B cell (primary cell): ENCODE measurements at regions not wholly inside any gene's neighbourhood (a gene's known extent, or its start where the extent isn't known, plus 50 kb on each side); places are given as distances from the start of the nearest gene placed in this dataset.

Source experiments
- ATAC-seq: fragments of 200-7000 bp; cut with Tn5 transposase; one replicate; pipeline ENCODE4 v1.10.0; 2021; ENCODE audit warnings: low read depth, mild to moderate bottlenecking, moderate number of reproducible peaks, moderate library complexity
- CTCF ChIA-PET: fragments of 350-600 bp; sonication (Branson Sonifier 250); formaldehyde crosslinking; loops from one replicate; lab custom pipeline; 2021; ENCODE audit warnings: antibody characterized with exemption, inconsistent platforms; lab: Charles Lee
- POLR2A ChIA-PET: fragments of 350-600 bp; sonication (Branson Sonifier 250); formaldehyde crosslinking; loops from one replicate; lab custom pipeline; 2021; ENCODE audit warnings: antibody characterized with exemption; lab: Charles Lee
- DNase-seq: peaks from one replicate; pipeline ENCODE4 v3.0.0; 2013
- H2AFZ ChIP-seq: 2 replicates; pipeline ENCODE4 v1.6.1; 2012; ENCODE audit warnings: mild to moderate bottlenecking, low read depth, low read length; ENCODE audit not compliant: insufficient read depth, poor library complexity, severe bottlenecking
- H3K27ac ChIP-seq, 2 donors: 1 replicate in 1 of 2; 2 replicates in 1 of 2; pipeline ENCODE4 v1.5.1; 2012 to 2013; ENCODE audit warnings: low read length in 2 of 2, mild to moderate bottlenecking in 2 of 2, moderate library complexity in 1 of 2
- H3K27me3 ChIP-seq, 4 experiments: fragments of 200-600 bp in 1 of 4; sonication (generic) in 1 of 4; replicated peaks in 1 of 4; 1 replicate in 2 of 4; 2 replicates in 2 of 4; pipeline versions ENCODE4 v1.6.1 to v1.7.0; 2013 to 2016; ENCODE audit warnings: low read length in 3 of 4, mild to moderate bottlenecking in 2 of 4, mixed read lengths in 1 of 4, moderate library complexity in 1 of 4; ENCODE audit not compliant: insufficient read depth in 4 of 4, control insufficient read depth in 3 of 4; ENCODE audit errors: control extremely low read depth in 1 of 4
- H3K36me3 ChIP-seq, 2 experiments: replicated peaks in 1 of 2; 1 replicate in 1 of 2; 2 replicates in 1 of 2; pipeline versions ENCODE4 v1.6.1 to v1.7.1; 2013; ENCODE audit warnings: low read length in 1 of 2; ENCODE audit not compliant: insufficient read depth in 2 of 2, control insufficient read depth in 1 of 2; ENCODE audit errors: control extremely low read depth in 1 of 2, extremely low read depth in 1 of 2
- H3K4me1 ChIP-seq, 2 donors: fragments of 200-600 bp in 1 of 2; sonication (generic) in 1 of 2; 1 replicate in 1 of 2; 2 replicates in 1 of 2; pipeline versions ENCODE4 v1.5.1 to v1.6.1; 2013 to 2017; ENCODE audit warnings: low read length in 2 of 2; ENCODE audit not compliant: control insufficient read depth in 2 of 2, insufficient read depth in 2 of 2
- H3K4me2 ChIP-seq: replicated peaks from 2 replicates; pipeline ENCODE3; 2012; ENCODE audit warnings: mild to moderate bottlenecking, low read depth, low read length; ENCODE audit not compliant: poor library complexity, severe bottlenecking
- H3K4me3 ChIP-seq, 5 experiments: fragments of 200-600 bp in 1 of 5; sonication (generic) in 1 of 5; 1 replicate in 3 of 5; 2 replicates in 2 of 5; pipeline versions ENCODE4 v1.5.1 to v1.7.0; 2011 to 2016; ENCODE audit warnings: low read length in 4 of 5, mild to moderate bottlenecking in 4 of 5, low read depth in 2 of 5, control low read depth in 1 of 5, moderate library complexity in 1 of 5; ENCODE audit not compliant: insufficient read depth in 1 of 5; ENCODE audit errors: control extremely low read depth in 1 of 5, extremely low read depth in 1 of 5
- H3K79me2 ChIP-seq: fragments of 200-600 bp; sonication (generic); one replicate; pipeline ENCODE4 v1.6.0; 2016; ENCODE audit warnings: low read length; ENCODE audit not compliant: control insufficient read depth, insufficient read depth
- H3K9ac ChIP-seq: fragments of 200-600 bp; sonication (generic); 2 replicates; pipeline ENCODE4 v1.6.1; 2017; ENCODE audit warnings: mild to moderate bottlenecking, low read length, moderate library complexity
- H3K9me3 ChIP-seq, 3 donors: one replicate each; pipeline versions ENCODE4 v1.6.1 to v1.7.1; 2013; ENCODE audit warnings: low read length in 2 of 3; ENCODE audit not compliant: control insufficient read depth in 2 of 3, insufficient read depth in 1 of 3; ENCODE audit errors: control extremely low read depth in 1 of 3
- H4K20me1 ChIP-seq: 2 replicates; pipeline ENCODE4 v1.6.0; 2012; ENCODE audit warnings: mild to moderate bottlenecking, low read length; ENCODE audit not compliant: insufficient read depth, control insufficient read depth, poor library complexity, severe bottlenecking
- H3K27ac Mint-ChIP-seq: one replicate; pipeline ENCODE4 v1.8.0; 2021; ENCODE audit warnings: mixed read lengths
- H3K27me3 Mint-ChIP-seq: one replicate; pipeline ENCODE4 v1.8.0; 2021; ENCODE audit warnings: mixed read lengths
- H3K4me1 Mint-ChIP-seq: one replicate; pipeline ENCODE4 v1.8.0; 2021; ENCODE audit warnings: mixed read lengths
- H3K4me3 Mint-ChIP-seq: one replicate; pipeline ENCODE4 v1.8.0; 2021; ENCODE audit warnings: mixed read lengths
- H3K9me3 Mint-ChIP-seq: one replicate; pipeline ENCODE4 v1.8.0; 2022; ENCODE audit warnings: mixed read lengths; ENCODE audit not compliant: insufficient read depth
- EZH2 ChIP-seq: IDR thresholded peaks from 2 replicates; pipeline ENCODE4 v1.6.1; 2012; ENCODE audit warnings: borderline replicate concordance, low read depth, mild to moderate bottlenecking, moderate library complexity, low read length; ENCODE audit not compliant: insufficient read depth, poor library complexity, severe bottlenecking
- WGBS: methylation state at CpG from one replicate; pipeline ENCODE4 v1.1.5; 2013; ENCODE audit warnings: missing lambda C conversion rate; ENCODE audit not compliant: insufficient coverage; 5-methylcytosine and 5-hydroxymethylcytosine counted together
- intact Hi-C: fragments of 100-400 bp; cut with micrococcal nuclease; formaldehyde crosslinking; loops from one replicate; pipeline ENCODE4 v1.10.0; 2022
- TF ChIP-seq, protein P1 (sequence below): fragments of 200-600 bp; IDR thresholded peaks from one replicate; pipeline ENCODE4 v1.8.0; 2022; ENCODE audit warnings: antibody characterized with exemption, mild to moderate bottlenecking

DNA sequence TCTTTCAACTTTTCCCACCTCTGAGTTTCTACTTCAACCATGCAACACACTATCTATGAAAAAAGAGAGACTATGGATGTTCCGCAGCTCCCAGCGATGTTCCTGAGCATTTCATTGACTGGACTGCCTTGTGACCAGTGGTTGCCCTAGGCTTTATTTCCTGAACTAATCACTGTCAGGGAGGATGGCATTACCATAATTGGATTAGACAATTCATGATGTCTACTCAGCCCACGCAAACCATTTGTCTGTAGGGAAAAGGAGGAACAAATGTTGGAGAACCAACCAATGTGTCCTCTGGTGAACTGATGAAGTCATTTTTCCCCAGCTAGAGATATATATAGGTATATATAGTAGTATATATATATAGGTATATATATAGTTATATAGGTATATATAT, 229.3 kb upstream of the MCTP2 start:
- peaks cover 0 to 3% (median 0%) of the 10 kb centered on the region in 3 donors for H3K9me3 ChIP-seq
- H3K27ac ChIP-seq, result no peak overlapping the region
- H3K79me2 ChIP-seq, result no peaks in the 10 kb centered on the region
- H3K27me3 ChIP-seq, result no peaks in the 10 kb centered on the region
- H3K4me3 Mint-ChIP-seq, result no peak overlapping the region
- ChIA-PET CTCF (no interaction called here), POLR2A (no interaction called here)
- H3K4me2 ChIP-seq, result no peak overlapping the region
- peaks cover 6% of the 10 kb centered on the region for H3K27me3 Mint-ChIP-seq
- TF ChIP-seq, protein P1, sequence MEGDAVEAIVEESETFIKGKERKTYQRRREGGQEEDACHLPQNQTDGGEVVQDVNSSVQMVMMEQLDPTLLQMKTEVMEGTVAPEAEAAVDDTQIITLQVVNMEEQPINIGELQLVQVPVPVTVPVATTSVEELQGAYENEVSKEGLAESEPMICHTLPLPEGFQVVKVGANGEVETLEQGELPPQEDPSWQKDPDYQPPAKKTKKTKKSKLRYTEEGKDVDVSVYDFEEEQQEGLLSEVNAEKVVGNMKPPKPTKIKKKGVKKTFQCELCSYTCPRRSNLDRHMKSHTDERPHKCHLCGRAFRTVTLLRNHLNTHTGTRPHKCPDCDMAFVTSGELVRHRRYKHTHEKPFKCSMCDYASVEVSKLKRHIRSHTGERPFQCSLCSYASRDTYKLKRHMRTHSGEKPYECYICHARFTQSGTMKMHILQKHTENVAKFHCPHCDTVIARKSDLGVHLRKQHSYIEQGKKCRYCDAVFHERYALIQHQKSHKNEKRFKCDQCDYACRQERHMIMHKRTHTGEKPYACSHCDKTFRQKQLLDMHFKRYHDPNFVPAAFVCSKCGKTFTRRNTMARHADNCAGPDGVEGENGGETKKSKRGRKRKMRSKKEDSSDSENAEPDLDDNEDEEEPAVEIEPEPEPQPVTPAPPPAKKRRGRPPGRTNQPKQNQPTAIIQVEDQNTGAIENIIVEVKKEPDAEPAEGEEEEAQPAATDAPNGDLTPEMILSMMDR, result no peak
- no peak for TF ChIP-seq EZH2
- H3K27ac Mint-ChIP-seq, result no peak overlapping the region
- no peak for ATAC-seq
- DNase-seq, result no peak
- H3K4me3 ChIP-seq, result no peak overlapping the region
- 100% methylated on average over 1 of the region's 3 CpGs for WGBS
- intact Hi-C loops, result no loop called here
- H3K36me3 ChIP-seq, result no peaks in the 10 kb centered on the region
- no peaks in the 10 kb centered on the region for H3K4me1 ChIP-seq
- no peaks in the 10 kb centered on the region for H3K4me1 Mint-ChIP-seq
- no peak overlapping the region for H2AFZ ChIP-seq
- no peaks in the 10 kb centered on the region for H4K20me1 ChIP-seq
- H3K9ac ChIP-seq, result no peak overlapping the region
- H3K9me3 Mint-ChIP-seq, result peaks cover 2% of the 10 kb centered on the region

DNA sequence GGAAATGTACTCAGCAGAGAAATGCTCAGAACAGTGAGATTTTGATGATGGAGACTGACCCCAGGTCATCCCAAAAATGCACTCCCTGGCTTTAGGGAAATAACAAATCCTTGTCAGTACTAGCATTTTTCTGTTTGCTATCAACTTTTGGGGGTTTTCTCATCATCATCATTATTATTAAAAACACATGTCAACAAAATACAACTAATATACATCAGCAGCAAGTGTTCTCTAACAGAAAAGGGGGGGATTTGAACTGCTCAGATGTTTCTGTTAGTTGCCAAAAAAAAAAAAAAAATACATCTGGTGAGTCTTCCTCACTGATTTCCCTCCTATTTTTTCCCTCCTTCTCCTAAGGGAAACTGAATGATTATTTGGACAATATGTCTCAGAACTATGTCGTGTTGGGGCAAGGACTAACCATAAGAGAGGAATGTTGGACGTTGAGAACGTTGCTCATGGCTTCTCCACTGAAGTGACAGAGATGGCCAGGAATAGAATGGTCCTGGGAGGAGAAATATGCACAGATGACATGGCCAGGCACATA, 230.0 kb upstream of the MCTP2 start:
- H3K79me2 ChIP-seq, result no peaks in the 10 kb centered on the region
- H3K4me2 ChIP-seq, result no peak overlapping the region
- H3K9me3 Mint-ChIP-seq, result no peaks in the 10 kb centered on the region
- H3K4me3 Mint-ChIP-seq, result no peak overlapping the region
- no peak overlapping the region for H3K4me3 ChIP-seq
- no CpG with 5 or more reads among the region's 3 CpGs for WGBS
- H3K9ac ChIP-seq, result no peak overlapping the region
- no peaks in the 10 kb centered on the region for H4K20me1 ChIP-seq
- ATAC-seq (no peak), DNase-seq (no peak)
- H3K27ac Mint-ChIP-seq, result no peak overlapping the region
- no peak overlapping the region for H3K27ac ChIP-seq
- intact Hi-C loops, result no loop called here
- no peaks in the 10 kb centered on the region for H3K27me3 ChIP-seq
- no peak overlapping the region for H2AFZ ChIP-seq
- no peaks in the 10 kb centered on the region for H3K4me1 Mint-ChIP-seq
- no peak for TF ChIP-seq EZH2
- TF ChIP-seq, protein P1, result no peak
- no peaks in the 10 kb centered on the region for H3K36me3 ChIP-seq
- peaks cover 6% of the 10 kb centered on the region for H3K27me3 Mint-ChIP-seq
- CTCF ChIA-PET, result no interaction called here
- POLR2A ChIA-PET, result no interaction called here
- peaks cover 0 to 3% (median 0%) of the 10 kb centered on the region in 3 donors for H3K9me3 ChIP-seq
- H3K4me1 ChIP-seq, result no peaks in the 10 kb centered on the region
